Ovary (tissue), 3 donors: ENCODE measurements at regions not wholly inside any gene's neighbourhood (a gene's known extent, or its start where the extent isn't known, plus 50 kb on each side); places are given as distances from the start of the nearest gene placed in this dataset.

Source experiments
- CTCF ChIP-seq, 3 donors: fragments of 450-650 bp in 2 of 3; fragments of 200-600 bp in 1 of 3; IDR thresholded peaks; one replicate each; pipeline versions ENCODE4 v1.5.1 to v1.8.0; 2016 to 2022; ENCODE audit warnings: antibody characterized with exemption in 3 of 3, mild to moderate bottlenecking in 1 of 3
- POLR2A ChIP-seq: fragments of 450-650 bp; IDR thresholded peaks from one replicate; pipeline ENCODE4 v1.6.1; 2017; ENCODE audit warnings: antibody characterized with exemption, mild to moderate bottlenecking, moderate library complexity
- donor health status: DM: no; HTN: no; CAD: no.

GRCh38 chr12:61546296-61546695 is 713.9 kb upstream of the USP15 start:
- TF ChIP-seq CTCF (IDR thresholded peaks at IDR 0.05) (no peak), POLR2A (no peak)
